Stimulated activated CD4-positive, alpha-beta T cell treated with anti-CD3 and anti-CD28 coated beads, Interleukin-1b, Interleukin-23, amount 100 ng/mL, for 1 hour (primary cell): ENCODE measurements at regions not wholly inside any gene's neighbourhood (a gene's known extent, or its start where the extent isn't known, plus 50 kb on each side); places are given as distances from the start of the nearest gene placed in this dataset.

Experiments used
- DNase-seq, 2 donors: peaks; one replicate each; pipeline ENCODE4 v3.0.0-alpha.2; 2020; ENCODE audit warnings: low read depth in 2 of 2

GRCh38 chr14:61108496-61109141 is 127.6 kb downstream of the SLC38A6 start:
- no peak for DNase-seq

GRCh38 chr14:61107869-61108493 is 126.9 kb downstream of the SLC38A6 start:
- DNase-seq: no peak

GRCh38 chr14:61106959-61107641 is 126.1 kb downstream of the SLC38A6 start:
- no peak for DNase-seq

GRCh38 chr14:61106271-61106958 is 125.4 kb downstream of the SLC38A6 start:
- no peak for DNase-seq

- no peak for DNase-seq
Observed at GRCh38 chr14:61104358-61104757, 123.3 kb downstream of the SLC38A6 start.

- DNase-seq: no peak
Observed at GRCh38 chr14:61103541-61104339, 122.7 kb downstream of the SLC38A6 start.

- no peak for DNase-seq
Observed at GRCh38 chr14:61102549-61103466, 121.8 kb downstream of the SLC38A6 start.
